ENCODE measurements at regions not wholly inside any gene's neighbourhood (a gene's known extent, or its start where the extent isn't known, plus 50 kb on each side); places are given as distances from the start of the nearest gene placed in this dataset.

DNA sequence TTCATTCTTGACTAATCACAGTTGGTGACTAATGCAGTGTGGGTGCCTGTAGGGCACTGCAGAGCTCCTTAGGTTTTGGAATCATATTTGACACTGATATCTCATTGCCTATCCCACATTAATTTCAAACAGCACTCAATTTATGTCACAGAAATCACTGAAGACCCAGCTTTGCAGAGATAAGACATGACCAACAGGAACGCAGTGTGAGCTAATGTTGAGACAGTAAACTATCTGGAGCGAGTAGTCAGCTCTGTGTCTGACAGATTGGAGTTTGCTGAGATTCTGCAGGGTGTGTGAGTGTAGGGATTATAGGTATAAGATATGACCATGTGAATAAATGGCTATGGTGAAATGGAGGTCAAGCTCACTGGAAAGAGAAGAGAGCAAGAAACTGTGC, 1586.1 kb upstream of the AGA start:
- in situ Hi-C loops (cut with HindIII; ENCODE audit: extremely low pct_ligation_motif_present, low pct_unique_long_range_greater_than_20kb) = no loop called here
- no TSS peak for BruUV-seq (replicated peaks)

DNA sequence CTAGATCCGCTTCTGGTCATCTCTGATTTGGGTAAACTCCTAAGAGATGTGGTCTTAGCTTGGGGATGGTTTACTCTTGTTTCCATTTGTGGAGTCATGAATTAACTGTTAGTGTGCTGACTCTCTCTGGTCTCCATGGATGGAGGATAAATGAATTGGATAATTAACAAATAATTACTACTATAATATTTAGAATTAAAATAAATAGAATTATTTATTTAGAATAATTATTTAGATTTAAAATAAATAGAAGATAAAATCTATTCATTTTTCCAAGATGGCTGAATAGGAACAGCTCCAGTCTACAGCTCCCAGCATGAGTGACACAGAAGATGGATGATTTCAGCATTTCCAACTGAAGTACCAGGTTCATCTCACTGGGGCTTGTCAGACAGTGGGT, 1587.4 kb upstream of the AGA start:
- Histone ChIP-seq H3K4me1 (ENCODE audit: insufficient read depth, low read length) (no peaks in the 10 kb centered on the region), H3K27me3 (ENCODE audit: control insufficient read depth in 1 of 2, insufficient read depth in 2 of 2, low read length in 2 of 2) (no peaks in the 10 kb centered on the region; a peak in 1 of 5 replicates), H3K4me2 (ENCODE audit: low read depth, low read length) (no peak overlapping the region), H4K20me1 (ENCODE audit: insufficient read depth, low read length) (no peaks in the 10 kb centered on the region), H3K27ac (ENCODE audit: extremely low read length, insufficient read depth, low read length) (no peak overlapping the region), H3K9me3 (ENCODE audit: low read length) (peaks cover 41% of the 10 kb centered on the region), H3K9ac (ENCODE audit: insufficient read depth, low read depth, low read length) (no peak overlapping the region), H2AFZ (ENCODE audit: low read length) (no peak overlapping the region), H3K4me3 (replicated peaks in 1 of 3; ENCODE audit: insufficient read depth in 1 of 3, low read depth in 2 of 3, low read length in 3 of 3) (no peak overlapping the region), H3K79me2 (ENCODE audit: insufficient read depth, low read length) (no peaks in the 10 kb centered on the region), H3K36me3 (replicated peaks in 1 of 2; ENCODE audit: control insufficient read depth in 1 of 2, insufficient read depth in 2 of 2, low read length in 2 of 2) (no peaks in the 10 kb centered on the region)
- WGBS (ENCODE audit: low lambda C conversion rate) = 0% methylated on average over 1 of the region's 1 CpG
- CTCF ChIA-PET (ENCODE audit: low intra/inter-chr PET ratio, low total read pairs) = no interaction called here
- in situ Hi-C loops (cut with HindIII; ENCODE audit: extremely low pct_ligation_motif_present, low pct_unique_long_range_greater_than_20kb) (no loop called here), intact Hi-C loops (cut with micrococcal nuclease; ENCODE audit: unreplicated experiment) (no loop called here)
- FAIRE-seq = no peak
- no peak for DNase-seq (ENCODE audit: low spot score)
- POLR2A ChIA-PET = no interaction called here
- BruUV-seq (replicated peaks) = no TSS peak
- no peak for ATAC-seq
- TF ChIP-seq KLF9 (CRISPR knock-in tag; IDR thresholded peaks at IDR 0.05; ENCODE audit: low read depth) (no peak), RFXAP (CRISPR knock-in tag; IDR thresholded peaks at IDR 0.05; ENCODE audit: borderline replicate concordance) (no peak), RELA (CRISPR knock-in tag; IDR thresholded peaks at IDR 0.05) (no peak), ZNF234 (CRISPR knock-in tag; conservative IDR thresholded peaks at IDR 0.05) (no peak), ISX (CRISPR knock-in tag; conservative IDR thresholded peaks at IDR 0.05) (no peak), FOXO1 (CRISPR knock-in tag; IDR thresholded peaks at IDR 0.05) (no peak)
- TF ChIP-seq, protein P1, sequence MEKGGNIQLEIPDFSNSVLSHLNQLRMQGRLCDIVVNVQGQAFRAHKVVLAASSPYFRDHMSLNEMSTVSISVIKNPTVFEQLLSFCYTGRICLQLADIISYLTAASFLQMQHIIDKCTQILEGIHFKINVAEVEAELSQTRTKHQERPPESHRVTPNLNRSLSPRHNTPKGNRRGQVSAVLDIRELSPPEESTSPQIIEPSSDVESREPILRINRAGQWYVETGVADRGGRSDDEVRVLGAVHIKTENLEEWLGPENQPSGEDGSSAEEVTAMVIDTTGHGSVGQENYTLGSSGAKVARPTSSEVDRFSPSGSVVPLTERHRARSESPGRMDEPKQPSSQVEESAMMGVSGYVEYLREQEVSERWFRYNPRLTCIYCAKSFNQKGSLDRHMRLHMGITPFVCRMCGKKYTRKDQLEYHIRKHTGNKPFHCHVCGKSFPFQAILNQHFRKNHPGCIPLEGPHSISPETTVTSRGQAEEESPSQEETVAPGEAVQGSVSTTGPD (CRISPR knock-in tag; IDR thresholded peaks at IDR 0.05) = no peak
- TF ChIP-seq, protein P2, sequence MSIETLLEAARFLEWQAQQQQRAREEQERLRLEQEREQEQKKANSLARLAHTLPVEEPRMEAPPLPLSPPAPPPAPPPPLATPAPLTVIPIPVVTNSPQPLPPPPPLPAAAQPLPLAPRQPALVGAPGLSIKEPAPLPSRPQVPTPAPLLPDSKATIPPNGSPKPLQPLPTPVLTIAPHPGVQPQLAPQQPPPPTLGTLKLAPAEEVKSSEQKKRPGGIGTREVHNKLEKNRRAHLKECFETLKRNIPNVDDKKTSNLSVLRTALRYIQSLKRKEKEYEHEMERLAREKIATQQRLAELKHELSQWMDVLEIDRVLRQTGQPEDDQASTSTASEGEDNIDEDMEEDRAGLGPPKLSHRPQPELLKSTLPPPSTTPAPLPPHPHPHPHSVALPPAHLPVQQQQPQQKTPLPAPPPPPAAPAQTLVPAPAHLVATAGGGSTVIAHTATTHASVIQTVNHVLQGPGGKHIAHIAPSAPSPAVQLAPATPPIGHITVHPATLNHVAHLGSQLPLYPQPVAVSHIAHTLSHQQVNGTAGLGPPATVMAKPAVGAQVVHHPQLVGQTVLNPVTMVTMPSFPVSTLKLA (IDR thresholded peaks at IDR 0.05) = no peak

More for the DNA sequence above, 1586.1 kb upstream of the AGA start:
- Histone ChIP-seq H3K79me2 (ENCODE audit: insufficient read depth, low read length) (no peaks in the 10 kb centered on the region), H3K4me2 (ENCODE audit: low read depth, low read length) (no peak overlapping the region), H3K27me3 (ENCODE audit: control insufficient read depth in 1 of 2, insufficient read depth in 2 of 2, low read length in 2 of 2) (no peaks in the 10 kb centered on the region; a peak in 1 of 5 replicates), H2AFZ (ENCODE audit: low read length) (no peak overlapping the region), H3K27ac (ENCODE audit: extremely low read length, insufficient read depth, low read length) (no peak overlapping the region), H3K9me3 (ENCODE audit: low read length) (peaks cover 43% of the 10 kb centered on the region), H4K20me1 (ENCODE audit: insufficient read depth, low read length) (no peaks in the 10 kb centered on the region), H3K9ac (ENCODE audit: insufficient read depth, low read depth, low read length) (no peak overlapping the region), H3K4me1 (ENCODE audit: insufficient read depth, low read length) (no peaks in the 10 kb centered on the region), H3K36me3 (replicated peaks in 1 of 2; ENCODE audit: control insufficient read depth in 1 of 2, insufficient read depth in 2 of 2, low read length in 2 of 2) (no peaks in the 10 kb centered on the region), H3K4me3 (replicated peaks in 1 of 3; ENCODE audit: insufficient read depth in 1 of 3, low read depth in 2 of 3, low read length in 3 of 3) (no peak overlapping the region)
- intact Hi-C loops (cut with micrococcal nuclease; ENCODE audit: unreplicated experiment) = no loop called here
- ChIA-PET POLR2A (no interaction called here), CTCF (ENCODE audit: low intra/inter-chr PET ratio, low total read pairs) (no interaction called here)
- ATAC-seq (no peak), DNase-seq (ENCODE audit: low spot score) (no peak), FAIRE-seq (no peak)
- WGBS (ENCODE audit: low lambda C conversion rate) = 0% methylated on average over 2 of the region's 2 CpGs
- no peak for TF ChIP-seq MIER2 (CRISPR knock-in tag; IDR thresholded peaks at IDR 0.05)
- TF ChIP-seq NCOA1 (CRISPR knock-in tag; IDR thresholded peaks at IDR 0.05) = no peak
- TF ChIP-seq ZNF567 (CRISPR knock-in tag; IDR thresholded peaks at IDR 0.05; ENCODE audit: borderline replicate concordance) = no peak
- TF ChIP-seq RCOR2 (CRISPR knock-in tag; IDR thresholded peaks at IDR 0.05) = no peak
- TF ChIP-seq, protein P3, sequence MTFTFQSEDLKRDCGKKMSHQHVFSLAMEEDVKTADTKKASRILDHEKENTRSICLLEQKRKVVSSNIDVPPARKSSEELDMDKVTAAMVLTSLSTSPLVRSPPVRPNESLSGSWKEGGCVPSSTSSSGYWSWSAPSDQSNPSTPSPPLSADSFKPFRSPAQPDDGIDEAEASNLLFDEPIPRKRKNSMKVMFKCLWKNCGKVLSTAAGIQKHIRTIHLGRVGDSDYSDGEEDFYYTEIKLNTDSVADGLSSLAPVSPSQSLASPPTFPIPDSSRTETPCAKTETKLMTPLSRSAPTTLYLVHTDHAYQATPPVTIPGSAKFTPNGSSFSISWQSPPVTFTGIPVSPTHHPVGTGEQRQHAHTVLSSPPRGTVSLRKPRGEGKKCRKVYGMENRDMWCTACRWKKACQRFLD (CRISPR knock-in tag; IDR thresholded peaks at IDR 0.05; ENCODE audit: borderline replicate concordance) = no peak
- no peak for TF ChIP-seq ARNTL (CRISPR knock-in tag; IDR thresholded peaks at IDR 0.05)
- no peak for TF ChIP-seq ZNF772 (CRISPR knock-in tag; IDR thresholded peaks at IDR 0.05)
- TF ChIP-seq ZMYM4 (CRISPR knock-in tag; IDR thresholded peaks at IDR 0.05) = no peak
- no peak for TF ChIP-seq ZNF607 (CRISPR knock-in tag; IDR thresholded peaks at IDR 0.05; ENCODE audit: borderline replicate concordance)
- TF ChIP-seq, protein P4, sequence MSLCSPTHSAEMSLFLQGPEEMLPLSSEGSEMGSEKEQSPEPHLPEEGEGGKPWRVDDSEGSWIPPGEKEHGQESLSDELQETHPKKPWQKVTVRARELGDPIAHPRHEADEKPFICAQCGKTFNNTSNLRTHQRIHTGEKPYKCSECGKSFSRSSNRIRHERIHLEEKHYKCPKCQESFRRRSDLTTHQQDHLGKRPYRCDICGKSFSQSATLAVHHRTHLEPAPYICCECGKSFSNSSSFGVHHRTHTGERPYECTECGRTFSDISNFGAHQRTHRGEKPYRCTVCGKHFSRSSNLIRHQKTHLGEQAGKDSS (CRISPR knock-in tag; IDR thresholded peaks at IDR 0.05; ENCODE audit: borderline replicate concordance, low read depth) = no peak
- TF ChIP-seq GABPA (IDR thresholded peaks at IDR 0.05; ENCODE audit: low read depth, low read length) = no peak
- no peak for TF ChIP-seq GABPA (CRISPR knock-in tag; IDR thresholded peaks at IDR 0.05; ENCODE audit: low read depth)
- TF ChIP-seq MEIS2 (CRISPR knock-in tag; IDR thresholded peaks at IDR 0.05) = no peak
- TF ChIP-seq ZNF441 (CRISPR knock-in tag; IDR thresholded peaks at IDR 0.05; ENCODE audit: borderline replicate concordance) = no peak
- no peak for TF ChIP-seq GTF2F1 (IDR thresholded peaks at IDR 0.05; ENCODE audit: low read length)

All from HepG2 (cell line).